ENCODE measurements at regions not wholly inside any gene's neighbourhood (a gene's known extent, or its start where the extent isn't known, plus 50 kb on each side); places are given as distances from the start of the nearest gene placed in this dataset.

DNA sequence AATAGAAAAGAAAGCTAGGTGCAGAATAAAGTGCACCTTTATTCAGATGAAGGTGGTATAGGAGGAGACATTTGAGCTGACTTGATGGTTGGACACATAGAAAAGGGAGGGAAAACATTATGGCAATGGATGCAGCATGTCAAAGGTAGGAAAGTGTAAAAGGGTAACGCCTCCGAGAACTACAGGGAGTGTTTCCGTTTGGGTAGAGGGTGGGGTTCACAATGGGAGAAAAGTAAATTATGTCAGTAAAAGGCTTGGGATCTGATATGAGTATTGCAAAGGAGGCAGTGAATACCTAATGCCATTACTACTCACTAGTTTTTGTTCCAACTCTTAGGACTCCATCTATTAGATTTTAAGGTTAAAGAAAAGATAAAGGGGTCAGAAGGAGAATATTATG lies 59.5 kb downstream of the FAT3 start:
- TF ChIP-seq EZH2 (IDR thresholded peaks at IDR 0.05), result no peak
- TF ChIP-seq POLR2AphosphoS5 (IDR thresholded peaks at IDR 0.05; ENCODE audit: borderline replicate concordance, low read depth, low read length), result no peak
- no peak for TF ChIP-seq FOXP2 (optimal IDR thresholded peaks at IDR 0.05; ENCODE audit: control extremely low read depth, extremely low read length, insufficient read depth)

All from SK-N-MC (cell line).